ENCODE measurements at regions not wholly inside any gene's neighbourhood (a gene's known extent, or its start where the extent isn't known, plus 50 kb on each side); places are given as distances from the start of the nearest gene placed in this dataset.
A peak's percentile ranks its signal among the peaks of the same experiment; 100 is the strongest.

- ChIA-PET POLR2A (no interaction called here), CTCF (interaction anchor here (2.2 kb wide), 1 partner anchor 73 kb away, joined by 4 read pairs; no protein-coding TSS in a partner anchor)
- no peaks in the 10 kb centered on the region for H3K36me3 ChIP-seq (ENCODE audit: control insufficient read depth in 4 of 4, insufficient read depth in 4 of 4, low read length in 3 of 4)
- WGBS (ENCODE audit: insufficient coverage): 35% methylated on average over 7 of the region's 10 CpGs
- H3K4me3 ChIP-seq (ENCODE audit: control insufficient read depth in 1 of 7, extremely low read depth in 1 of 7, insufficient read depth in 4 of 7, low read depth in 2 of 7, low read length in 6 of 7): no peak overlapping the region
- H3K27ac ChIP-seq (ENCODE audit: insufficient read depth in 1 of 2, low read depth in 1 of 2, low read length in 2 of 2, poor library complexity in 1 of 2, severe bottlenecking in 2 of 2): no peak overlapping the region
- peaks cover 0 to 4% (median 0%) of the 10 kb centered on the region in 5 experiments for H3K9me3 ChIP-seq (ENCODE audit: control extremely low read depth in 1 of 5, control insufficient read depth in 4 of 5, insufficient read depth in 2 of 5, low read depth in 1 of 5, low read length in 4 of 5)
- DNase-seq: peak; percentile 42 to 72 (median 60)
- H3K27me3 ChIP-seq (replicated peaks in 2 of 5; ENCODE audit: control insufficient read depth in 4 of 5, insufficient read depth in 5 of 5, low read length in 4 of 5): no peaks in the 10 kb centered on the region
- peaks cover 0 to 15% (median 10%) of the 10 kb centered on the region in 4 experiments for H3K4me1 ChIP-seq (ENCODE audit: control extremely low read depth in 1 of 4, control insufficient read depth in 4 of 4, insufficient read depth in 4 of 4, low read length in 3 of 4)
Observed at GRCh38 chr6:33923857-33924514, 120.2 kb upstream of the MLN start.

- no peaks in the 10 kb centered on the region for H3K36me3 ChIP-seq (ENCODE audit: control insufficient read depth in 4 of 4, insufficient read depth in 4 of 4, low read length in 3 of 4)
Observed at GRCh38 chr6:33921745-33922144, 117.9 kb upstream of the MLN start.

GRCh38 chr6:33918175-33918695 lies 114.4 kb upstream of the MLN start:
- WGBS (ENCODE audit: insufficient coverage): 100% methylated on average over 7 of the region's 8 CpGs
- ChIA-PET CTCF (interaction anchor here (0.7 kb wide), 1 partner anchor 59 kb away, joined by 3 read pairs; no protein-coding TSS in a partner anchor), POLR2A (no interaction called here)
- no peaks in the 10 kb centered on the region for H3K36me3 ChIP-seq (ENCODE audit: control insufficient read depth in 4 of 4, insufficient read depth in 4 of 4, low read length in 3 of 4)
- no peaks in the 10 kb centered on the region for H3K9me3 ChIP-seq (ENCODE audit: control extremely low read depth in 1 of 5, control insufficient read depth in 4 of 5, insufficient read depth in 2 of 5, low read depth in 1 of 5, low read length in 4 of 5)
- peaks cover 12 to 25% (median 19%) of the 10 kb centered on the region in 4 experiments for H3K4me1 ChIP-seq (ENCODE audit: control extremely low read depth in 1 of 4, control insufficient read depth in 4 of 4, insufficient read depth in 4 of 4, low read length in 3 of 4)
- H3K27ac ChIP-seq (ENCODE audit: insufficient read depth in 1 of 2, low read depth in 1 of 2, low read length in 2 of 2, poor library complexity in 1 of 2, severe bottlenecking in 2 of 2): no peak overlapping the region
- H3K27me3 ChIP-seq (replicated peaks in 2 of 5; ENCODE audit: control insufficient read depth in 4 of 5, insufficient read depth in 5 of 5, low read length in 4 of 5): no peaks in the 10 kb centered on the region
- H3K4me3 ChIP-seq (ENCODE audit: control insufficient read depth in 1 of 7, extremely low read depth in 1 of 7, insufficient read depth in 4 of 7, low read depth in 2 of 7, low read length in 6 of 7): no peak overlapping the region
- no peak for DNase-seq

More at GRCh38 chr6:33921745-33922144, 117.9 kb upstream of the MLN start:
- no peaks in the 10 kb centered on the region for H3K9me3 ChIP-seq (ENCODE audit: control extremely low read depth in 1 of 5, control insufficient read depth in 4 of 5, insufficient read depth in 2 of 5, low read depth in 1 of 5, low read length in 4 of 5)
- no peak for DNase-seq
- WGBS (ENCODE audit: insufficient coverage): 94% methylated on average over 5 of the region's 5 CpGs
- POLR2A ChIA-PET: interaction anchor here (0.5 kb wide), 1 partner anchor 10 kb away, joined by 3 read pairs; no protein-coding TSS in a partner anchor
- H3K27ac ChIP-seq (ENCODE audit: insufficient read depth in 1 of 2, low read depth in 1 of 2, low read length in 2 of 2, poor library complexity in 1 of 2, severe bottlenecking in 2 of 2): no peak overlapping the region
- peaks cover 0 to 15% (median 10%) of the 10 kb centered on the region in 4 experiments for H3K4me1 ChIP-seq (ENCODE audit: control extremely low read depth in 1 of 4, control insufficient read depth in 4 of 4, insufficient read depth in 4 of 4, low read length in 3 of 4)
- CTCF ChIA-PET: interaction anchor here (0.9 to 1.9 kb wide), 3 partner anchors 63 to 472 kb away, joined by 3 to 7 read pairs (median 3); no protein-coding TSS in a partner anchor
- H3K4me3 ChIP-seq (ENCODE audit: control insufficient read depth in 1 of 7, extremely low read depth in 1 of 7, insufficient read depth in 4 of 7, low read depth in 2 of 7, low read length in 6 of 7): no peak overlapping the region
- H3K27me3 ChIP-seq (replicated peaks in 2 of 5; ENCODE audit: control insufficient read depth in 4 of 5, insufficient read depth in 5 of 5, low read length in 4 of 5): no peaks in the 10 kb centered on the region

- DNase-seq: peak in 1 of 3 donors; percentile 19
- POLR2A ChIA-PET: interaction anchor here (0.8 to 1.4 kb wide), 2 partner anchors 10 to 53 kb away, joined by 4 to 6 read pairs; no protein-coding TSS in a partner anchor
- Histone ChIP-seq H3K27me3 (replicated peaks in 2 of 5; ENCODE audit: control insufficient read depth in 4 of 5, insufficient read depth in 5 of 5, low read length in 4 of 5) (peaks cover 0 to 4% (median 0%) of the 10 kb centered on the region in 5 experiments), H3K27ac (ENCODE audit: insufficient read depth in 1 of 2, low read depth in 1 of 2, low read length in 2 of 2, poor library complexity in 1 of 2, severe bottlenecking in 2 of 2) (no peak overlapping the region), H3K9me3 (ENCODE audit: control extremely low read depth in 1 of 5, control insufficient read depth in 4 of 5, insufficient read depth in 2 of 5, low read depth in 1 of 5, low read length in 4 of 5) (no peaks in the 10 kb centered on the region), H3K4me3 (ENCODE audit: control insufficient read depth in 1 of 7, extremely low read depth in 1 of 7, insufficient read depth in 4 of 7, low read depth in 2 of 7, low read length in 6 of 7) (peak overlapping the region in 2 of 7 experiments; percentile 3 to 36), H3K36me3 (ENCODE audit: control insufficient read depth in 4 of 4, insufficient read depth in 4 of 4, low read length in 3 of 4) (no peaks in the 10 kb centered on the region), H3K4me1 (ENCODE audit: control extremely low read depth in 1 of 4, control insufficient read depth in 4 of 4, insufficient read depth in 4 of 4, low read length in 3 of 4) (peaks cover 12 to 27% (median 24%) of the 10 kb centered on the region in 4 experiments)
- WGBS (ENCODE audit: insufficient coverage): 38% methylated on average over 3 of the region's 3 CpGs
- CTCF ChIA-PET: interaction anchor here (0.8 to 4.4 kb wide), 7 partner anchors 11 to 61 kb away, joined by 3 to 17 read pairs (median 5); no protein-coding TSS in a partner anchor
Observed at GRCh38 chr6:33915134-33915533, 111.3 kb upstream of the MLN start.

- no peaks in the 10 kb centered on the region for H3K9me3 ChIP-seq (ENCODE audit: control extremely low read depth in 1 of 5, control insufficient read depth in 4 of 5, insufficient read depth in 2 of 5, low read depth in 1 of 5, low read length in 4 of 5)
- ChIA-PET CTCF (interaction anchor here (0.6 to 4.4 kb wide), 8 partner anchors 10 to 143 kb away, joined by 3 to 17 read pairs (median 4); no protein-coding TSS in a partner anchor), POLR2A (interaction anchor here (0.6 to 1.4 kb wide), 3 partner anchors 10 to 53 kb away, joined by 3 to 6 read pairs (median 4); no protein-coding TSS in a partner anchor)
- H3K27ac ChIP-seq (ENCODE audit: insufficient read depth in 1 of 2, low read depth in 1 of 2, low read length in 2 of 2, poor library complexity in 1 of 2, severe bottlenecking in 2 of 2): no peak overlapping the region
- H3K4me3 ChIP-seq (ENCODE audit: control insufficient read depth in 1 of 7, extremely low read depth in 1 of 7, insufficient read depth in 4 of 7, low read depth in 2 of 7, low read length in 6 of 7): peak overlapping the region in 2 of 7 experiments; percentile 4 to 36
- H3K36me3 ChIP-seq (ENCODE audit: control insufficient read depth in 4 of 4, insufficient read depth in 4 of 4, low read length in 3 of 4): no peaks in the 10 kb centered on the region
- H3K27me3 ChIP-seq (replicated peaks in 2 of 5; ENCODE audit: control insufficient read depth in 4 of 5, insufficient read depth in 5 of 5, low read length in 4 of 5): peaks cover 0 to 4% (median 0%) of the 10 kb centered on the region in 5 experiments
- 0% methylated on average over 7 of the region's 8 CpGs for WGBS (ENCODE audit: insufficient coverage)
- peaks cover 12 to 31% (median 24%) of the 10 kb centered on the region in 4 experiments for H3K4me1 ChIP-seq (ENCODE audit: control extremely low read depth in 1 of 4, control insufficient read depth in 4 of 4, insufficient read depth in 4 of 4, low read length in 3 of 4)
- DNase-seq: peak; percentile 83 to 94 (median 92)
Observed at GRCh38 chr6:33914645-33915044, 110.8 kb upstream of the MLN start.

- ChIA-PET CTCF (interaction anchor here (4.4 kb wide), 1 partner anchor 58 kb away, joined by 17 read pairs; no protein-coding TSS in a partner anchor), POLR2A (no interaction called here)
- H3K27me3 ChIP-seq (replicated peaks in 2 of 5; ENCODE audit: control insufficient read depth in 4 of 5, insufficient read depth in 5 of 5, low read length in 4 of 5): peaks cover 0 to 4% (median 0%) of the 10 kb centered on the region in 5 experiments
Observed at GRCh38 chr6:33912195-33912594, 108.4 kb upstream of the MLN start.

More at GRCh38 chr6:33912195-33912594, 108.4 kb upstream of the MLN start:
- H3K27ac ChIP-seq (ENCODE audit: insufficient read depth in 1 of 2, low read depth in 1 of 2, low read length in 2 of 2, poor library complexity in 1 of 2, severe bottlenecking in 2 of 2): no peak overlapping the region
- no CpG with 5 or more reads among the region's 1 CpG for WGBS (ENCODE audit: insufficient coverage)
- no peak overlapping the region for H3K4me3 ChIP-seq (ENCODE audit: control insufficient read depth in 1 of 7, extremely low read depth in 1 of 7, insufficient read depth in 4 of 7, low read depth in 2 of 7, low read length in 6 of 7)
- no peaks in the 10 kb centered on the region for H3K9me3 ChIP-seq (ENCODE audit: control extremely low read depth in 1 of 5, control insufficient read depth in 4 of 5, insufficient read depth in 2 of 5, low read depth in 1 of 5, low read length in 4 of 5)
- no peak for DNase-seq
- peaks cover 12 to 55% (median 44%) of the 10 kb centered on the region in 4 experiments for H3K4me1 ChIP-seq (ENCODE audit: control extremely low read depth in 1 of 4, control insufficient read depth in 4 of 4, insufficient read depth in 4 of 4, low read length in 3 of 4)
- H3K36me3 ChIP-seq (ENCODE audit: control insufficient read depth in 4 of 4, insufficient read depth in 4 of 4, low read length in 3 of 4): no peaks in the 10 kb centered on the region

Measured in common myeloid progenitor, CD34-positive (primary cell).